Stimulated activated CD4-positive, alpha-beta T cell treated with anti-CD3 and anti-CD28 coated beads, Interleukin-2, amount 100 ng/mL, for 48 hours (primary cell): ENCODE measurements at regions not wholly inside any gene's neighbourhood (a gene's known extent, or its start where the extent isn't known, plus 50 kb on each side); places are given as distances from the start of the nearest gene placed in this dataset.
"Not testable (repeated sequence)": the region's sequence is repeated elsewhere in the genome, so short reads cannot be mapped to it uniquely, and the experiment has no call there.

ENCODE experiments used
- DNase-seq, 2 donors: peaks; one replicate each; pipeline ENCODE4 v3.0.0-alpha.2; 2020

DNA sequence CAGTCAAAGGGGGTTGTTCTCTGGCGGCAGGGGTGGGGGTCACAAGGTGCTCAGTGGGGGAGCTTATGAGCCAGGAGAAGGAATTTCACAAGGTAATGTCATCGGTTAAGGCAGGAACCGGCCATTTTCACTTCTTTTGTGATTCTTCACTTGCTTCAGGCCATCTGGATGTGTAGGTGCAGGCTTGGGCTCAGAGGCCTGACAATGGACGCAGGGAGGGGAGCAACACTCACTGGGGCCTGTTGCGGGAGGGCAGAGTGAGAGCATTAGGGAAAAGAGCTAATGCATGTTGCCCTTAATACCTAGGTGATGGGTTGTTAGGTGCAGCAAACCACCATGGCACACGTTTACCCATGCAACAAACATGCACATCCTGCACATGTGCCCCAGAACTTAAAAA is 98.0 kb upstream of the FAM47A start:
- DNase-seq = not testable (repeated sequence)

DNA sequence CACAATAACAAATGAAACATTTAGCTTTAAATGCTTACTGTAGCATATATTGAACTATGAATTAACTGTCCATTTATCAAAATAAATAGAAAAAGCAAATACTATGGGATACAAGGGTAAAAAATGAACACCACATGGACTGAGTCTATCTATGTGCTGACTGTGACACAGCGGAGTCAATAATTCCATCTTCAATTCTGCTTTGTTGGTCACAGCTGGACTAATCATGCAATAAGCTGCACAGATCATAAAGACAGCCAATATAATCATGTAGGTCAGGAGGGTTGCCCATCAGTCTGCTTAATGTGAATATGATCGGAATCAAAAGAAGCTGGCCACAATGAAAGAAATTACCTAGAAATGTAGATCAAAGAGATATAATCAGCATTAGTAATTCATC is 95.7 kb upstream of the FAM47A start:
- no peak for DNase-seq

- no peak for DNase-seq
Measured at GRCh38 chrX:34223574-34223973, 91.5 kb upstream of the FAM47A start.

DNA sequence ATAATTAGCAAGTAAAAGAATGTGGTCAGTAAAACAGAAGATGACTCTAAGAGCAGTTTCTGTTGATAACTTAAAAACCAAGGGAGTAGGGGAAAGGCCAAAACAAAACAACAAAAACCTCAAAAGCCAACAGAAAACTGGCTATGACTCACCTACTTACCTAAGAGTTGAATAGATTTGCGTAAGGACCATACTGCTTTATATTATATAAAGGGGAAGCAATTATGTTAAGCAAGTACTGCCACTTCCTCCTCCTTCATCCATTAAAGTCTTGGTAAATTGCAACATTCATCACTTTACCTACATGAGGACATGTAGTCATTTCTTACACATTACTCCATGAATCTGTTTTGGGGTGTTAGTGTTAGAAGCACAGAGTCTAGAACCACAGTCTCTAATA is 85.9 kb upstream of the FAM47A start:
- DNase-seq = no peak

DNA sequence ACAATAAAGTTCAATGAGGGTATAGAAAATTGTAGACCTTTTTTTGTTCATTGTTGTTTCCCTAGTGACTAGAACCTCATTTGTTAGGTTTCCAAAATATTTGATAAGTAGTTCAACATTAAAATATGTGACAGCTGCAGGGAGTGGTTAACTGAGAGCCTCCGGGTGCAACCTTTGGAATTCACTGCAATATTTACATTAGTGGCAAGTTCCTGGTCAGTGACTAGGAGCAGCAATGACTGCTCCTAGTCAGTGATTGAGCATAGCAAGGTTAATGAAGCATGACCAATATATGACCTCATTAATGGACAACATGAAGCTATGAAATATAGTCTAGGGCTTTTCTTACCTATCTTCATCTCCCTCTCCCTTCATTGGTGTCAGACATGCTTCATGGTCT is 65.8 kb upstream of the FAM47A start:
- no peak for DNase-seq
